Tibial nerve (tissue), 4 donors: ENCODE measurements at regions not wholly inside any gene's neighbourhood (a gene's known extent, or its start where the extent isn't known, plus 50 kb on each side); places are given as distances from the start of the nearest gene placed in this dataset. TPM values are rescaled to one million over a fixed set of nuclear protein-coding genes. Genes with fewer than 3 reads are reported as not detected.

Experiments used
- DNase-seq, 2 donors: peaks; one replicate each; pipeline ENCODE4 v3.0.0-alpha.2; 2019; ENCODE audit warnings: low spot score in 2 of 2
- H3K27ac ChIP-seq, 4 donors: fragments of 200-600 bp; sonication (generic) in 3 of 4; one replicate each; pipeline ENCODE4 v1.5.1; 2017 to 2019; ENCODE audit warnings: mild to moderate bottlenecking in 1 of 4
- H3K27me3 ChIP-seq, 2 donors: fragments of 200-600 bp; sonication (generic) in 1 of 2; one replicate each; pipeline versions ENCODE4 v1.5.1 to v1.6.0; 2017 to 2019
- H3K36me3 ChIP-seq, 3 donors: fragments of 200-600 bp; sonication (generic); one replicate each; pipeline ENCODE4 v1.5.1; 2018 to 2019
- H3K4me1 ChIP-seq, 4 donors: fragments of 200-600 bp; sonication (generic) in 3 of 4; one replicate each; pipeline ENCODE4 v1.5.1; 2017 to 2019
- H3K4me3 ChIP-seq, 4 donors: fragments of 200-600 bp; sonication (generic) in 3 of 4; one replicate each; pipeline ENCODE4 v1.5.1; 2017 to 2019; ENCODE audit warnings: mild to moderate bottlenecking in 1 of 4, moderate library complexity in 1 of 4
- H3K9me3 ChIP-seq, 4 donors: fragments of 200-600 bp; sonication (generic) in 3 of 4; one replicate each; pipeline ENCODE4 v1.5.1; 2017 to 2019
- CTCF ChIP-seq, 5 experiments: fragments of 200-600 bp in 3 of 5; fragments of 450-650 bp in 2 of 5; sonication (generic) in 3 of 5; IDR thresholded peaks; one replicate each; pipeline ENCODE4 v1.5.1; 2016 to 2019; ENCODE audit warnings: antibody characterized with exemption in 5 of 5, mild to moderate bottlenecking in 3 of 5, moderate library complexity in 2 of 5
- EP300 ChIP-seq, 2 donors: sonication (generic); formaldehyde crosslinking; IDR thresholded peaks; one replicate each; pipeline ENCODE4 v1.6.1; 2017; ENCODE audit warnings: antibody characterized with exemption in 2 of 2, mild to moderate bottlenecking in 1 of 2
- POLR2A ChIP-seq, 2 donors: fragments of 450-650 bp; IDR thresholded peaks; one replicate each; pipeline ENCODE4 v1.6.1; 2017; ENCODE audit warnings: antibody characterized with exemption in 2 of 2, mild to moderate bottlenecking in 2 of 2, moderate library complexity in 2 of 2
- WGBS, 2 donors: methylation state at CpG; one replicate each; pipeline ENCODE4 v1.1.5; 2018; 5-methylcytosine and 5-hydroxymethylcytosine counted together
- small RNA-seq: library from RNA; depleted of rRNA; stranded (forward); fragments of <200 nt; gene quantifications from one replicate; pipeline ENCODE3, GENCODE V24; 2016

- Histone ChIP-seq H3K27me3 (no peaks in the 10 kb centered on the region), H3K4me1 (no peaks in the 10 kb centered on the region), H3K9me3 (no peaks in the 10 kb centered on the region), H3K4me3 (no peak overlapping the region), H3K36me3 (no peaks in the 10 kb centered on the region), H3K27ac (no peak overlapping the region)
- DNase-seq = no peak
- WGBS, 2 donors = 68 to 79% methylated on average over 3 of the region's 3 CpGs
- no peak for TF ChIP-seq POLR2A (IDR thresholded peaks at IDR 0.05)
- TF ChIP-seq EP300 (IDR thresholded peaks at IDR 0.05) = no peak
- no peak for TF ChIP-seq CTCF (IDR thresholded peaks at IDR 0.05)
These were observed 533.4 kb downstream of the PKHD1 start for GRCh38 chr6:51554029-51554428.

- no peak for DNase-seq
- TF ChIP-seq EP300 (IDR thresholded peaks at IDR 0.05) (no peak), POLR2A (IDR thresholded peaks at IDR 0.05) (no peak), CTCF (IDR thresholded peaks at IDR 0.05) (no peak)
- H3K36me3 ChIP-seq = no peaks in the 10 kb centered on the region
- no peaks in the 10 kb centered on the region for H3K4me1 ChIP-seq
- no peaks in the 10 kb centered on the region for H3K27me3 ChIP-seq
- H3K9me3 ChIP-seq = no peaks in the 10 kb centered on the region
- 76 to 90% methylated on average over 2 of the region's 2 CpGs for WGBS, 2 donors
- H3K4me3 ChIP-seq = no peak overlapping the region
- H3K27ac ChIP-seq = no peak overlapping the region
These were observed 528.4 kb downstream of the PKHD1 start for GRCh38 chr6:51559059-51559458.

GRCh38 chr6:51562198-51562597, 525.2 kb downstream of the PKHD1 start:
- TF ChIP-seq EP300 (IDR thresholded peaks at IDR 0.05) = no peak
- no peak for TF ChIP-seq CTCF (IDR thresholded peaks at IDR 0.05)
- TF ChIP-seq POLR2A (IDR thresholded peaks at IDR 0.05) = no peak
- no peaks in the 10 kb centered on the region for H3K9me3 ChIP-seq
- H3K36me3 ChIP-seq = no peaks in the 10 kb centered on the region
- no peaks in the 10 kb centered on the region for H3K27me3 ChIP-seq
- H3K4me3 ChIP-seq = no peak overlapping the region
- no peak for DNase-seq
- H3K27ac ChIP-seq = no peak overlapping the region
- H3K4me1 ChIP-seq = no peaks in the 10 kb centered on the region
- 56 to 57% methylated on average over 1 of the region's 1 CpG for WGBS, 2 donors

Small RNA genes lying in the stretch of these regions (small RNA-seq; reads per million reads assigned to genes)
- gene RF00572 = not detected
